ENCODE measurements at regions not wholly inside any gene's neighbourhood (a gene's known extent, or its start where the extent isn't known, plus 50 kb on each side); places are given as distances from the start of the nearest gene placed in this dataset.

DNA sequence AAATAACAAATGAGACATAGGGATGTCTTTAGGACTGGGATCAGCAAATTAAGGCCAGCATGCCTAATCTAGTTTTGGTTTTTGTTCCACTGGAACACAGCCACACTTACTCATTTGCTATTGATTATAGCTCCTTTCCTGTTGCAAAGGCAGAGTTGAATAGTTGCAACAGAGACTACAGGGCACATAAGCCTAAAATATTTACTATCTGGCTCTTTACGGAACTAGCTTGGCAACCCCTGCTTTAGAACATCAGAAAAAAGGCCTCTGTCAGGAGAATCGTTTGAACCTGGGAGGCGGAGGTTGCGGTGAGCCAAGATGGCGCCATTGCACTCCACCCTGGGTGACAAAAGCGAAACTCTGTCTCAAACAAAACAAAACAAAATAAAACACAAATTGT, 384.8 kb downstream of the ELAVL2 start:
- no peak for DNase-seq (ENCODE audit: low spot score)
- CTCF ChIA-PET, result no interaction called here
- no peak overlapping the region for H3K27ac ChIP-seq
- TF ChIP-seq, protein P1, sequence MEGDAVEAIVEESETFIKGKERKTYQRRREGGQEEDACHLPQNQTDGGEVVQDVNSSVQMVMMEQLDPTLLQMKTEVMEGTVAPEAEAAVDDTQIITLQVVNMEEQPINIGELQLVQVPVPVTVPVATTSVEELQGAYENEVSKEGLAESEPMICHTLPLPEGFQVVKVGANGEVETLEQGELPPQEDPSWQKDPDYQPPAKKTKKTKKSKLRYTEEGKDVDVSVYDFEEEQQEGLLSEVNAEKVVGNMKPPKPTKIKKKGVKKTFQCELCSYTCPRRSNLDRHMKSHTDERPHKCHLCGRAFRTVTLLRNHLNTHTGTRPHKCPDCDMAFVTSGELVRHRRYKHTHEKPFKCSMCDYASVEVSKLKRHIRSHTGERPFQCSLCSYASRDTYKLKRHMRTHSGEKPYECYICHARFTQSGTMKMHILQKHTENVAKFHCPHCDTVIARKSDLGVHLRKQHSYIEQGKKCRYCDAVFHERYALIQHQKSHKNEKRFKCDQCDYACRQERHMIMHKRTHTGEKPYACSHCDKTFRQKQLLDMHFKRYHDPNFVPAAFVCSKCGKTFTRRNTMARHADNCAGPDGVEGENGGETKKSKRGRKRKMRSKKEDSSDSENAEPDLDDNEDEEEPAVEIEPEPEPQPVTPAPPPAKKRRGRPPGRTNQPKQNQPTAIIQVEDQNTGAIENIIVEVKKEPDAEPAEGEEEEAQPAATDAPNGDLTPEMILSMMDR (conservative IDR thresholded peaks at IDR 0.05; ENCODE audit: low read depth), result no peak
- POLR2A ChIA-PET (ENCODE audit: low non-redundant PET), result no interaction called here

DNA sequence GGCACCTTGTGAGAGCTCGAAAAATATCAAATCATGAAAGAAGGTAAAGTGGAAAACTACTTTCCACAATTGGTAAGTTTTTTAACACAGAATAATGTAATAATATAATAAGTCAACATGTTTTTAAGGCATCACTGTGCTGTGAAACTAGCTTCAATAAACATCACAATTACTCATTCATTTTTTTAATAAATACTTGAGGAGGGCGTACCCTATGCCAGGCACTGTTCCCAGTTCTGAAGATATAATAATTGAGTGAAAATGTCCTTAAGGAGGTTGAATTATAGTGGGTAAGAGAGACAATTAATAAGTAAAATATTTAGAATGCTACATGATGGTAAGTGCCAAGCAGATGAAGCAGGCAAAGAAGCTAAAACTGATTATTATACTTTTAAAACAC, 381.4 kb downstream of the ELAVL2 start:
- DNase-seq (ENCODE audit: low spot score), result no peak
- ChIA-PET CTCF (interaction anchor here (0.6 kb wide), 1 partner anchor 197 kb away, joined by 3 read pairs; no protein-coding TSS in a partner anchor), POLR2A (ENCODE audit: low non-redundant PET) (no interaction called here)
- no peak overlapping the region for H3K27ac ChIP-seq
- TF ChIP-seq, protein P1 (conservative IDR thresholded peaks at IDR 0.05; ENCODE audit: low read depth), result no peak

DNA sequence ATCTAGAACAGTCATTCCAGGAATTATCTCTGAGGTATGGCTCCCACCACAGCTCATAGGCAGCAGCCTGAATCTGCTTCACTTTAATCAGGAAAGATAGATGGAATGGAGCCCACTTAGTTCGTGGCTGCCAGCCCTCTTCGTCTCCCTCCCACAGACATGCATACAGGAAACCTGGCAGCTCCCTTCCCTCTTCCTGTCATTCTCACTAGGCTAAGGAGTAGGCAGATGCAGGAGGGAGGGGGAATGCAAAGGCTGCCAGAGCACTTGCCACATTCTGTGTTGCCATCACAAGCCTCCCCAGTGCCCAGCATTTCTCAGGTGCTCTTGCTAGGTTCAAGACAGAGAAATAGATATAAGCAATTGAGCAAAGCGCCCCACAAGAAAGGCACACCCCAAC, 378.9 kb downstream of the ELAVL2 start:
- DNase-seq (ENCODE audit: low spot score), result no peak
- TF ChIP-seq, protein P1 (conservative IDR thresholded peaks at IDR 0.05; ENCODE audit: low read depth), result no peak
- no peak overlapping the region for H3K27ac ChIP-seq
- ChIA-PET CTCF (no interaction called here), POLR2A (ENCODE audit: low non-redundant PET) (no interaction called here)

- CTCF ChIA-PET, result interaction anchor here (0.5 kb wide), 1 partner anchor 1119 kb away, joined by 3 read pairs; no protein-coding TSS in a partner anchor
- DNase-seq (ENCODE audit: low spot score), result no peak
- POLR2A ChIA-PET (ENCODE audit: low non-redundant PET), result no interaction called here
- no peak overlapping the region for H3K27ac ChIP-seq
- TF ChIP-seq, protein P1 (conservative IDR thresholded peaks at IDR 0.05; ENCODE audit: low read depth), result no peak
Observed at GRCh38 chr9:23447944-23448343, 378.1 kb downstream of the ELAVL2 start.

DNA sequence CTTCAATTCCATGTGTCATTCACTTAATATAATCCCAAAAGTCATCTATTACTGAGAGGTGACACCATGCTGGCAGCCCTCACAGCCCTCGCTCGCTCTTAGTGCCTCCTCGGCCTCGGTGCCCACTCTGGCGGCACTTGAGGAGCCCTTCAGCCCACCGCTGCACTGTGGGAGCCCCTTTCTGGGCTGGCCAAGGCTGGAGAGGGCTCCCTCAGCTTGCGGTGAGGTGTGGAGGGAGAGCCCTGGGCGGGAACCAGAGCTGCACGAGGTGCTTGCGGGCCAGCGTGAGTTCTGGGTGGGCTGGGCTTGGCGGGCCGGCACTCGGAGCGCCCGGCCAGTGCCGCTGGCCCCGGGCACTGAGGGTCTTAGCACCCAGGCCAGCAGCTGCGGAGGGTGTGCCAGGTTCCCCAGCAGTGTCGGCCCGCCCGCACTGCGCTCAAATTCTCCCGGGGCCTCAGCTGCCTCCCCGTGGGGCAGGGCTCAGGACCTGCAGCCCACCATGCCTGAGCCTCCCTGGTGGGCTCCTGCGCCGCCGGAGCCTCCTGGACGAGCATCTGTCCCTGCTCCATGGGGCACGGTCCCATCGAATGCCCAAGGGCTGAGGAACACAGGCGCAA, 374.1 kb downstream of the ELAVL2 start:
- TF ChIP-seq, protein P1 (conservative IDR thresholded peaks at IDR 0.05; ENCODE audit: low read depth), result no peak
- H3K27ac ChIP-seq, result no peak overlapping the region
- no peak for DNase-seq (ENCODE audit: low spot score)
- POLR2A ChIA-PET (ENCODE audit: low non-redundant PET), result no interaction called here
- CTCF ChIA-PET, result no interaction called here

- POLR2A ChIA-PET (ENCODE audit: low non-redundant PET), result no interaction called here
- CTCF ChIA-PET, result no interaction called here
- no peak overlapping the region for H3K27ac ChIP-seq
- DNase-seq (ENCODE audit: low spot score), result no peak
- TF ChIP-seq, protein P1 (conservative IDR thresholded peaks at IDR 0.05; ENCODE audit: low read depth), result no peak
Observed at GRCh38 chr9:23464275-23464674, 361.8 kb downstream of the ELAVL2 start.
